ENCODE measurements at regions not wholly inside any gene's neighbourhood (a gene's known extent, or its start where the extent isn't known, plus 50 kb on each side); places are given as distances from the start of the nearest gene placed in this dataset.

GRCh38 chr13:63092456-63092855 is 1676.8 kb upstream of the PCDH20 start:
- TF ChIP-seq CEBPB (IDR thresholded peaks at IDR 0.05; ENCODE audit: low read depth) (no peak), CTCF (IDR thresholded peaks at IDR 0.05 in 2 of 3, conservative IDR thresholded peaks at IDR 0.05 in 1 of 3; ENCODE audit: borderline replicate concordance in 1 of 3, insufficient read depth in 1 of 3, low read depth in 2 of 3, low read length in 2 of 3) (no peak), POLR2A (IDR thresholded peaks at IDR 0.05; ENCODE audit: borderline replicate concordance, extremely low read depth, insufficient read depth, insufficient read length) (no peak), MAX (IDR thresholded peaks at IDR 0.05) (no peak), EGR1 (IDR thresholded peaks at IDR 0.05; ENCODE audit: low read depth) (no peak)

Data from HCT116 (cell line).